ENCODE measurements at regions not wholly inside any gene's neighbourhood (a gene's known extent, or its start where the extent isn't known, plus 50 kb on each side); places are given as distances from the start of the nearest gene placed in this dataset.
"Not testable (repeated sequence)": the region's sequence is repeated elsewhere in the genome, so short reads cannot be mapped to it uniquely, and the experiment has no call there.

DNA sequence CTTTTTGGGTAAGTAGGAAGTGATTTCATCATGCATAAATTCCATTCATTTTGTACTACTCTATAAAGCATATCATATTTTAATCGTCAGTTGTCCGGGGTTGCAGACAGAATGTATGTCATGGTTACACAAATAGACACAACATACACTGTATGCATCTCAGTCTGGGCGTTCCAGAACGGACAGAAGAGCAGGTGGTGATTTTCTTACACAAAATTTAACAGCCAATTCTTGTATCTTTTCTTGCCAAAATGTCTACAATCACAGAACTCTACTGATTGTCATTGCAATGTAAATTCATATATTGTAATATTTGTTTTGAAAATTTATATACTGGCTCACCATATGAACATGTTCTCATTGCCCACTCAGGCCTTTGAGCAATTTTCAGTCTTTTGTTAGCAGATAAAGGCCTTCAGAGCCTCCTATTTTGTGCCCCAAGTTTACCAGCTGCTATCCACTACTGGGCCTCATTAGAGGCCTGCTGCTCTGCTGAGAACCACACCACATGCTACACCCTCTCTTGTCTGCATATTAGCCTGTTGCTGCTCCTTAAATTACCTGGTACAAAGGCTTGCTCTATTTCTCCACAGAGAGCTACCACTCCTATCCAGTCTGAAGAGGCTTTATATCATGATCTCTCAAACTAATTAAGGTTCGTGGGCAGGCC lies 61.5 kb downstream of the PRDM13 start:
- intact Hi-C loops (cut with DNase I), result no loop called here
- Histone ChIP-seq H3K36me3 (no peaks in the 10 kb centered on the region), H3K27me3 (no peaks in the 10 kb centered on the region), H3K4me1 (ENCODE audit: insufficient read depth) (no peaks in the 10 kb centered on the region), H3K4me3 (no peak overlapping the region), H3K27ac (no peak overlapping the region), H3K9me3 (no peaks in the 10 kb centered on the region)
- no peak for DNase-seq
- TF ChIP-seq POLR2A (IDR thresholded peaks at IDR 0.05), result no peak
- TF ChIP-seq, protein P1, sequence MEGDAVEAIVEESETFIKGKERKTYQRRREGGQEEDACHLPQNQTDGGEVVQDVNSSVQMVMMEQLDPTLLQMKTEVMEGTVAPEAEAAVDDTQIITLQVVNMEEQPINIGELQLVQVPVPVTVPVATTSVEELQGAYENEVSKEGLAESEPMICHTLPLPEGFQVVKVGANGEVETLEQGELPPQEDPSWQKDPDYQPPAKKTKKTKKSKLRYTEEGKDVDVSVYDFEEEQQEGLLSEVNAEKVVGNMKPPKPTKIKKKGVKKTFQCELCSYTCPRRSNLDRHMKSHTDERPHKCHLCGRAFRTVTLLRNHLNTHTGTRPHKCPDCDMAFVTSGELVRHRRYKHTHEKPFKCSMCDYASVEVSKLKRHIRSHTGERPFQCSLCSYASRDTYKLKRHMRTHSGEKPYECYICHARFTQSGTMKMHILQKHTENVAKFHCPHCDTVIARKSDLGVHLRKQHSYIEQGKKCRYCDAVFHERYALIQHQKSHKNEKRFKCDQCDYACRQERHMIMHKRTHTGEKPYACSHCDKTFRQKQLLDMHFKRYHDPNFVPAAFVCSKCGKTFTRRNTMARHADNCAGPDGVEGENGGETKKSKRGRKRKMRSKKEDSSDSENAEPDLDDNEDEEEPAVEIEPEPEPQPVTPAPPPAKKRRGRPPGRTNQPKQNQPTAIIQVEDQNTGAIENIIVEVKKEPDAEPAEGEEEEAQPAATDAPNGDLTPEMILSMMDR (IDR thresholded peaks at IDR 0.05), result no peak
- no peak for TF ChIP-seq EP300 (IDR thresholded peaks at IDR 0.05)
- WGBS, 3 donors, result 53 to 58% (median 57%) methylated on average over 5 of the region's 5 CpGs

DNA sequence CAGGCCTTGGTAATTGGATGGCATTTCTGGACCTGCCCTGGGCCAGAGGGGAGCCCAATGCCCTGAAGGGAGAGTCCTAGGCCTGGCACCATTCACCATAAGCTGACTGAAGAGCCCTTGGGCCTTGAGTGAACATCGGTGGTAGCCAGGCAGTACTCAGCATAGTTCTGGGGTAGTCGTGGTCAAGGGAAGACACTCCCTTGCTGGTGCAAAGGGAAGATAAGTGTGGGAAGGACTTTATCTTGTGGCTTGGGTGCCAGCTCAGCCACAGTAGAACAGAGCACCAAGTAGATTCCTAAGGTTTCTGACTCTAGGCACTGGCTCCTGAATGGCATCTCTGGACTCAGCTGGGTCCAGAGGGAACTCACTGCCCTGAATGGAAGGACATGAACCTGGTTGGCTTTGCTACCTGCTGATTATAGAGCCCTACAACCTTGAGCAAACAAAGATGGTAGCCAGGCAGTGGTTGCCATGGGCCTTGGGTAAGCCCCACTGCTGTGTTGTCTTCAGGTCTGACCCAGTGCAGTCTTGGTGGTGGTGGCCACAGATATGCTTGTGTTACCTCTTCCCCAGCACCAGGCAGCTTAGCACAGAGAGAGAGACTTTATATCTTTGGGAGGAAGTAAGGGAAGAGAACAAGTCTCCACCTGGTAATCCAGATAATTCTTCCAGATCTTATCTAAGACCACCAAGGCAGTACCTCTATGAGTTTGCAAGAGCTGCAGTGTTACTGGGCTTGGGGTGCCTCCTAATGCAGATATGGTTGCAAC lies 83.5 kb downstream of the PRDM13 start:
- TF ChIP-seq, protein P1 (IDR thresholded peaks at IDR 0.05), result no peak
- Histone ChIP-seq H3K27me3 (no peaks in the 10 kb centered on the region), H3K4me3 (no peak overlapping the region), H3K27ac (no peak overlapping the region), H3K9me3 (no peaks in the 10 kb centered on the region), H3K4me1 (ENCODE audit: insufficient read depth) (no peaks in the 10 kb centered on the region), H3K36me3 (no peaks in the 10 kb centered on the region)
- intact Hi-C loops (cut with DNase I), result no loop called here
- no peak for DNase-seq
- 73 to 82% (median 81%) methylated on average over 2 of the region's 2 CpGs for WGBS, 3 donors

DNA sequence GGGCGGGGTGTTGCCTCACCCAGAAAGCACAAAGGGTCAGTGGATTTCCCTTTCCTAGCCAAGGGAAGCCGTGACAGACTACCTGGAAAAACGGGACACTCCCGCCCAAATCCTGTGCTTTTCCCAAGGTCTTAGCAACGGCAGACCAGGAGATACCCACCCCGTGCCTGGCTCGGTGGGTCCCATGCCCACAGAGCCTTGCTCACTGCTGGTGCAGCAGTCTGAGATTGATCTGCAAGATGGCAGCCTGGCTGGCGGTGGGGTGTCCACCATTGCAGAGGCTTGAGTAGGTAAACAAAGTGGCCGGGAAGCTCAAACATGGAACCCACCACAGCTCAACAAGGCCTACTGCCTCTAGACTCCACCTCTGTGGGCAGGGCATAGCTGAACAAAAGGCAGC lies 95.7 kb downstream of the PRDM13 start:
- H3K4me1 ChIP-seq (ENCODE audit: insufficient read depth); intact Hi-C loops (cut with DNase I); H3K4me3 ChIP-seq; H3K27me3 ChIP-seq; H3K27ac ChIP-seq; H3K36me3 ChIP-seq; H3K9me3 ChIP-seq; DNase-seq: not testable (repeated sequence)
- 82 to 85% (median 84%) methylated on average over 8 to 9 of the region's 9 CpGs for WGBS, 3 donors

DNA sequence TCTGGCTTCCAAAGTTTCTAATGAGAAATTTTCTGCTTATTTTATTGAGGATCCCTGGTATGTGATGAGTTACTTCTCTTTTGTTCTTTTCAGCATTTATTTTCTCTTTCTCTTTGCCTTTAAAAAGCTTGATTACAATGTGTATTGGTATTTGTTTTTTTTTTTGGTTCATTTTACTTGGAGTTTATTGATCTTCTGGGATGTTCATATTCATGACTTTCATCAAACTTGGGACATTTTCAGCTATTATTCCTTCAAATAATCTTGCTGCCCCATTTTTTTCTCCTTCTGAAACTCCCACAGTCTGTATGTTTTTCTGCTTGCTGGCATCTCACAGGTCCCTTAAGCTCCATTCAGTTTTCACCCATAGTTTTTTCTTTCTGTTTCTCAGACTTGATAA lies 102.4 kb downstream of the PRDM13 start:
- Histone ChIP-seq H3K27me3 (no peaks in the 10 kb centered on the region), H3K9me3 (no peaks in the 10 kb centered on the region), H3K4me1 (ENCODE audit: insufficient read depth) (no peaks in the 10 kb centered on the region), H3K36me3 (no peaks in the 10 kb centered on the region), H3K27ac (no peak overlapping the region), H3K4me3 (no peak overlapping the region)
- TF ChIP-seq EP300 (IDR thresholded peaks at IDR 0.05) (no peak), POLR2A (IDR thresholded peaks at IDR 0.05) (no peak)
- TF ChIP-seq, protein P1 (IDR thresholded peaks at IDR 0.05), result no peak
- intact Hi-C loops (cut with DNase I), result no loop called here
- DNase-seq, result no peak

DNA sequence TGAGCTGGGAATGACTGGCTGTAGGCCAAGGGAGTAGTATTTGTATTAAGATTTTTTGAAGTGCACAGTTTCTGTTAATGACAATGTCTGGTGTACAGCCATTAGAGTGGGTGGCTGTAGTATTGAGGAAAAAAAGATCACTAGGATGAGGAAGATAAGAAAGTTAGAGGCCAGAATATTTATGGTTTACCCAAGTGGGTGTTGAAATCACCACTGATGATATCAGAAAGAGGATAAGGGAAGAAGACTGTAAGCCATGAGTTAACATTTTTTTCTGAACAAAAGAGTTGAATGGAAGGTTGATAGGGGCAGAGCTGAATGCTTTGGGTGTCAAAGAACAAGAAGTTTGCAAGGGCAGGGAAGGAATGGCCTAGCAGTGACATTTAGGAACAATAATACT lies 104.7 kb downstream of the PRDM13 start:
- DNase-seq, result no peak
- Histone ChIP-seq H3K36me3 (no peaks in the 10 kb centered on the region), H3K9me3 (no peaks in the 10 kb centered on the region), H3K4me1 (ENCODE audit: insufficient read depth) (no peaks in the 10 kb centered on the region), H3K27ac (no peak overlapping the region), H3K27me3 (no peaks in the 10 kb centered on the region), H3K4me3 (no peak overlapping the region)
- TF ChIP-seq EP300 (IDR thresholded peaks at IDR 0.05) (no peak), POLR2A (IDR thresholded peaks at IDR 0.05) (no peak)
- TF ChIP-seq, protein P1 (IDR thresholded peaks at IDR 0.05), result no peak
- intact Hi-C loops (cut with DNase I), result no loop called here

Data from ovary (tissue), 7 donors.